ENCODE measurements at regions not wholly inside any gene's neighbourhood (a gene's known extent, or its start where the extent isn't known, plus 50 kb on each side); places are given as distances from the start of the nearest gene placed in this dataset.

- no peaks in the 10 kb centered on the region for H3K27me3 ChIP-seq
- H3K27ac ChIP-seq = no peak overlapping the region
- intact Hi-C loops (cut with DNase I) = no loop called here
- DNase-seq (no peak), ATAC-seq (no peak)
- H3K9me3 ChIP-seq = peaks cover 0 to 7% of the 10 kb centered on the region in 2 donors
- H3K4me1 ChIP-seq = no peaks in the 10 kb centered on the region
- H3K36me3 ChIP-seq = no peaks in the 10 kb centered on the region
- no peak overlapping the region for H3K4me3 ChIP-seq
- no peak for TF ChIP-seq CTCF (IDR thresholded peaks at IDR 0.05)
These were observed 76.8 kb upstream of the COL24A1 start for GRCh38 chr1:86233403-86233802.

GRCh38 chr1:86231076-86231475 lies 74.5 kb upstream of the COL24A1 start:
- DNase-seq (no peak), ATAC-seq (no peak)
- Histone ChIP-seq H3K27me3 (no peaks in the 10 kb centered on the region), H3K4me1 (no peaks in the 10 kb centered on the region), H3K36me3 (no peaks in the 10 kb centered on the region), H3K4me3 (no peak overlapping the region), H3K9me3 (peaks cover 0 to 4% of the 10 kb centered on the region in 2 donors), H3K27ac (no peak overlapping the region)
- no peak for TF ChIP-seq CTCF (IDR thresholded peaks at IDR 0.05)
- intact Hi-C loops (cut with DNase I) = no loop called here

GRCh38 chr1:86229405-86229975 lies 72.9 kb upstream of the COL24A1 start:
- Histone ChIP-seq H3K4me3 (no peak overlapping the region), H3K4me1 (no peaks in the 10 kb centered on the region), H3K27me3 (no peaks in the 10 kb centered on the region), H3K9me3 (no peaks in the 10 kb centered on the region), H3K27ac (no peak overlapping the region), H3K36me3 (no peaks in the 10 kb centered on the region)
- ATAC-seq (no peak), DNase-seq (no peak)
- intact Hi-C loops (cut with DNase I) = no loop called here
- TF ChIP-seq CTCF (IDR thresholded peaks at IDR 0.05) = no peak

- no peak for TF ChIP-seq CTCF (IDR thresholded peaks at IDR 0.05)
- intact Hi-C loops (cut with DNase I) = no loop called here
- H3K27ac ChIP-seq = no peak overlapping the region
- no peaks in the 10 kb centered on the region for H3K36me3 ChIP-seq
- H3K27me3 ChIP-seq = no peaks in the 10 kb centered on the region
- H3K4me1 ChIP-seq = no peaks in the 10 kb centered on the region
- DNase-seq (no peak), ATAC-seq (no peak)
- no peaks in the 10 kb centered on the region for H3K9me3 ChIP-seq
- H3K4me3 ChIP-seq = no peak overlapping the region
These were observed 72.0 kb upstream of the COL24A1 start for GRCh38 chr1:86228546-86228945.

DNA sequence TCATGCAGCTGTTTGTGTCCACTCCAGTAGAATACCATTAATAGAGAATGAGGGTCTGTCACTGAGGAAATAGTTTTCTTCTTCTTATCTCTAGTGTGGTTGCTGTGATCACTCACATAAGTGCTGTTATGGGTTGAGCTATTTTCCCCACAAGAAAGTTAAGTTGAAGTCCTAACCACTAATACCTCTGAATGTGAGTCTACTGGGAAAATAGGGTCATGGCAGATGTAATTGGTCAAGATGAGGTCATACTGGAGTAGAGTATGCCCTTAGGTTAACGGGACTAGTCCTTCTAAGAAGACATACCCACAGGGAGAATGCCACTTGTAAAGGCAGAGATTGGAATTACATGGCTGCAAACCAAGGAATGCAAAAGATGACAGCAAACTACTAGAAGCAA lies 70.5 kb upstream of the COL24A1 start:
- Histone ChIP-seq H3K4me3 (no peak overlapping the region), H3K36me3 (no peaks in the 10 kb centered on the region), H3K9me3 (no peaks in the 10 kb centered on the region), H3K27me3 (no peaks in the 10 kb centered on the region), H3K27ac (no peak overlapping the region), H3K4me1 (no peaks in the 10 kb centered on the region)
- intact Hi-C loops (cut with DNase I) = no loop called here
- DNase-seq (no peak), ATAC-seq (no peak)
- no peak for TF ChIP-seq CTCF (IDR thresholded peaks at IDR 0.05)
